HL-60 (cell line): ENCODE measurements at regions not wholly inside any gene's neighbourhood (a gene's known extent, or its start where the extent isn't known, plus 50 kb on each side); places are given as distances from the start of the nearest gene placed in this dataset.
"Not testable (repeated sequence)": the region's sequence is repeated elsewhere in the genome, so short reads cannot be mapped to it uniquely, and the experiment has no call there.

Experiments
- CTCF ChIP-seq: IDR thresholded peaks from one replicate; pipeline ENCODE4 v1.5.1; 2011; ENCODE audit warnings: low read length, control low read depth, inconsistent platforms; ENCODE audit not compliant: insufficient read depth
- GABPA ChIP-seq: IDR thresholded peaks from 2 replicates; pipeline ENCODE4 v1.6.1; 2012; ENCODE audit warnings: low read depth
- POLR2AphosphoS5 ChIP-seq: IDR thresholded peaks from 2 replicates; pipeline ENCODE4 v1.6.1; 2012; ENCODE audit warnings: low read depth
- REST ChIP-seq: IDR thresholded peaks from 2 replicates; pipeline ENCODE4 v1.6.1; 2012; ENCODE audit warnings: low read depth; ENCODE audit not compliant: insufficient replicate concordance
- SPI1 ChIP-seq: IDR thresholded peaks from 2 replicates; pipeline ENCODE4 v1.6.1; 2012; ENCODE audit warnings: low read depth, mild to moderate bottlenecking, borderline replicate concordance

GRCh38 chr16:29230006-29230668 lies 176.4 kb downstream of the NPIPB11 start:
- TF ChIP-seq CTCF, POLR2AphosphoS5, REST, SPI1, GABPA: not testable (repeated sequence)
